Breast epithelium (tissue), 3 donors: ENCODE measurements at regions not wholly inside any gene's neighbourhood (a gene's known extent, or its start where the extent isn't known, plus 50 kb on each side); places are given as distances from the start of the nearest gene placed in this dataset.

ENCODE experiments used
- POLR2A ChIP-seq: fragments of 450-650 bp; IDR thresholded peaks from one replicate; pipeline ENCODE4 v1.6.1; 2016; ENCODE audit warnings: antibody characterized with exemption, mild to moderate bottlenecking, moderate library complexity
- POLR2AphosphoS5 ChIP-seq, 3 donors: sonication (generic); formaldehyde crosslinking; IDR thresholded peaks; one replicate each; pipeline ENCODE4 v1.6.1; 2017; ENCODE audit warnings: antibody characterized with exemption in 3 of 3
- TF ChIP-seq, protein P1 (sequence below), 3 donors: fragments of 450-650 bp; IDR thresholded peaks; one replicate each; pipeline ENCODE4 v1.5.1; 2016 to 2017; ENCODE audit warnings: antibody characterized with exemption in 3 of 3, mild to moderate bottlenecking in 3 of 3, moderate library complexity in 3 of 3

DNA sequence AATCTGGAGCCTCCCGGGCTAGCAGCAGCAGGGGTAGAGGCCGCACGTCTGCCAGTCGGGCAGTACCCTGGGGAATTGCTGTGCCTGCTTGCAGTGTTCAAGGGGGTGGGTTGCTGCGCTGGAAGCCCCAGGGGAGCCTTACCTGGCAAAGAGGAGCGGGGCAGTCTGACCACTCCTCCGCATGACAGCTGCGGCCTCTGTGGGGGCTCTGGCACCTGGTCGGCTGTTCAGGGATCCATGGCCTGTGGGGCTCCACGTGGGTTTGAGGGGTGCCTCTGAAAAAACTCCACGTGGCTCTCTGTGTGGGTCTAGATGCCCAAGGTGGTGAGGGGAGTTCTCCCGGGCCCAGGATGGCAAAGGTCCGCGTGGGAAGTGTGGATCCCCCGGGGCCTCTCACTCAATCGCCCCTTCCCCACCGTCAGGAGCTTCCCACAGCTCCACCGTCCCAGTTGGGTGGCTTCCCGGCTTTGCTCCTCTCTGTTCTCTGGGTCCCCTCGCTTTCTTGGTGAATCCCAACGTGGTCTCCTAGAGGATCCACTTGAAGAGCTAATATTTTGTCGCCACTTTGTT is 184.5 kb downstream of the EFHB start:
- TF ChIP-seq, protein P1, sequence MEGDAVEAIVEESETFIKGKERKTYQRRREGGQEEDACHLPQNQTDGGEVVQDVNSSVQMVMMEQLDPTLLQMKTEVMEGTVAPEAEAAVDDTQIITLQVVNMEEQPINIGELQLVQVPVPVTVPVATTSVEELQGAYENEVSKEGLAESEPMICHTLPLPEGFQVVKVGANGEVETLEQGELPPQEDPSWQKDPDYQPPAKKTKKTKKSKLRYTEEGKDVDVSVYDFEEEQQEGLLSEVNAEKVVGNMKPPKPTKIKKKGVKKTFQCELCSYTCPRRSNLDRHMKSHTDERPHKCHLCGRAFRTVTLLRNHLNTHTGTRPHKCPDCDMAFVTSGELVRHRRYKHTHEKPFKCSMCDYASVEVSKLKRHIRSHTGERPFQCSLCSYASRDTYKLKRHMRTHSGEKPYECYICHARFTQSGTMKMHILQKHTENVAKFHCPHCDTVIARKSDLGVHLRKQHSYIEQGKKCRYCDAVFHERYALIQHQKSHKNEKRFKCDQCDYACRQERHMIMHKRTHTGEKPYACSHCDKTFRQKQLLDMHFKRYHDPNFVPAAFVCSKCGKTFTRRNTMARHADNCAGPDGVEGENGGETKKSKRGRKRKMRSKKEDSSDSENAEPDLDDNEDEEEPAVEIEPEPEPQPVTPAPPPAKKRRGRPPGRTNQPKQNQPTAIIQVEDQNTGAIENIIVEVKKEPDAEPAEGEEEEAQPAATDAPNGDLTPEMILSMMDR (IDR thresholded peaks at IDR 0.05) = no peak
- TF ChIP-seq POLR2AphosphoS5 (IDR thresholded peaks at IDR 0.05) (no peak), POLR2A (no peak)
